ENCODE measurements at regions not wholly inside any gene's neighbourhood (a gene's known extent, or its start where the extent isn't known, plus 50 kb on each side); places are given as distances from the start of the nearest gene placed in this dataset.

GRCh38 chr2:240289701-240290431 lies 145.6 kb upstream of the GPC1 start:
- TF ChIP-seq POLR2A (IDR thresholded peaks at IDR 0.05) (no peak), CTCF (IDR thresholded peaks at IDR 0.05) (no peak)
